ENCODE measurements at regions not wholly inside any gene's neighbourhood (a gene's known extent, or its start where the extent isn't known, plus 50 kb on each side); places are given as distances from the start of the nearest gene placed in this dataset.

GRCh38 chr10:120683454-120683853, 167.7 kb upstream of the WDR11 start:
- DNase-seq (ENCODE audit: extremely low read depth, low read depth) = no peak
- H3K4me3 ChIP-seq (replicated peaks; ENCODE audit: low read depth, low read length) = no peak overlapping the region
- no peak for TF ChIP-seq CTCF (IDR thresholded peaks at IDR 0.05; ENCODE audit: low read depth, low read length, missing control alignments)

- no peak for DNase-seq (ENCODE audit: extremely low read depth, low read depth)
- H3K4me3 ChIP-seq (replicated peaks; ENCODE audit: low read depth, low read length) = no peak overlapping the region
- TF ChIP-seq CTCF (IDR thresholded peaks at IDR 0.05; ENCODE audit: low read depth, low read length, missing control alignments) = no peak
Observed at GRCh38 chr10:120684226-120684625, 166.9 kb upstream of the WDR11 start.

GRCh38 chr10:120685136-120685535, 166.0 kb upstream of the WDR11 start:
- H3K4me3 ChIP-seq (replicated peaks; ENCODE audit: low read depth, low read length) = no peak overlapping the region
- no peak for TF ChIP-seq CTCF (IDR thresholded peaks at IDR 0.05; ENCODE audit: low read depth, low read length, missing control alignments)
- DNase-seq (ENCODE audit: extremely low read depth, low read depth) = no peak

- TF ChIP-seq CTCF (IDR thresholded peaks at IDR 0.05; ENCODE audit: low read depth, low read length, missing control alignments) = no peak
- DNase-seq (ENCODE audit: extremely low read depth, low read depth) = no peak
- no peak overlapping the region for H3K4me3 ChIP-seq (replicated peaks; ENCODE audit: low read depth, low read length)
Observed at GRCh38 chr10:120688928-120689327, 162.2 kb upstream of the WDR11 start.

GRCh38 chr10:120689777-120690529, 161.2 kb upstream of the WDR11 start:
- DNase-seq (ENCODE audit: extremely low read depth, low read depth) = no peak
- no peak overlapping the region for H3K4me3 ChIP-seq (replicated peaks; ENCODE audit: low read depth, low read length)
- no peak for TF ChIP-seq CTCF (IDR thresholded peaks at IDR 0.05; ENCODE audit: low read depth, low read length, missing control alignments)

GRCh38 chr10:120691625-120692024, 159.5 kb upstream of the WDR11 start:
- no peak for TF ChIP-seq CTCF (IDR thresholded peaks at IDR 0.05; ENCODE audit: low read depth, low read length, missing control alignments)
- no peak overlapping the region for H3K4me3 ChIP-seq (replicated peaks; ENCODE audit: low read depth, low read length)
- DNase-seq (ENCODE audit: extremely low read depth, low read depth) = no peak

- no peak overlapping the region for H3K4me3 ChIP-seq (replicated peaks; ENCODE audit: low read depth, low read length)
- TF ChIP-seq CTCF (IDR thresholded peaks at IDR 0.05; ENCODE audit: low read depth, low read length, missing control alignments) = no peak
- DNase-seq (ENCODE audit: extremely low read depth, low read depth) = no peak
Observed at GRCh38 chr10:120700426-120700825, 150.7 kb upstream of the WDR11 start.

Data from HFF-Myc (cell line).